Vagina (tissue), 2 donors: ENCODE measurements at regions not wholly inside any gene's neighbourhood (a gene's known extent, or its start where the extent isn't known, plus 50 kb on each side); places are given as distances from the start of the nearest gene placed in this dataset.

Source experiments
- DNase-seq, 2 donors: peaks; one replicate each; pipeline ENCODE4 v3.0.0-alpha.2; 2017; ENCODE audit errors: extremely low spot score in 2 of 2
- H3K27ac ChIP-seq: fragments of 200-600 bp; sonication (generic); one replicate; pipeline ENCODE4 v1.5.1; 2019
- H3K27me3 ChIP-seq: fragments of 200-600 bp; sonication (generic); one replicate; pipeline ENCODE4 v1.5.1; 2019
- H3K36me3 ChIP-seq, 2 donors: fragments of 200-600 bp; sonication (generic); one replicate each; pipeline ENCODE4 v1.5.1; 2017 to 2019
- H3K4me1 ChIP-seq: fragments of 200-600 bp; sonication (generic); one replicate; pipeline ENCODE4 v1.5.1; 2019
- H3K4me3 ChIP-seq, 2 donors: fragments of 200-600 bp; sonication (generic); 1 replicate in 1 of 2; 2 replicates in 1 of 2; pipeline ENCODE4 v1.5.1; 2016 to 2019
- H3K9me3 ChIP-seq: fragments of 200-600 bp; sonication (generic); one replicate; pipeline ENCODE4 v1.5.1; 2019
- POLR2A ChIP-seq, 2 donors: fragments of 450-650 bp; IDR thresholded peaks; one replicate each; pipeline ENCODE4 v1.6.1; 2017; ENCODE audit warnings: antibody characterized with exemption in 2 of 2, mild to moderate bottlenecking in 2 of 2, moderate library complexity in 2 of 2
- POLR2AphosphoS5 ChIP-seq, 2 donors: sonication (generic); formaldehyde crosslinking; IDR thresholded peaks; one replicate each; pipeline ENCODE4 v1.9.0; 2017; ENCODE audit warnings: antibody characterized with exemption in 2 of 2, mild to moderate bottlenecking in 2 of 2, low read depth in 1 of 2; ENCODE audit not compliant: insufficient read depth in 1 of 2
- intact Hi-C: fragments of 100-400 bp; cut with DNase I; formaldehyde crosslinking; loops from one replicate; pipeline ENCODE4 v1.15.1; 2023
- TF ChIP-seq, protein P1 (sequence below), 3 experiments: fragments of 450-650 bp in 2 of 3; fragments of 200-600 bp in 1 of 3; sonication (generic) in 1 of 3; IDR thresholded peaks; one replicate each; pipeline ENCODE4 v1.5.1; 2017 to 2019; ENCODE audit warnings: antibody characterized with exemption in 3 of 3, mild to moderate bottlenecking in 2 of 3, moderate library complexity in 2 of 3

DNA sequence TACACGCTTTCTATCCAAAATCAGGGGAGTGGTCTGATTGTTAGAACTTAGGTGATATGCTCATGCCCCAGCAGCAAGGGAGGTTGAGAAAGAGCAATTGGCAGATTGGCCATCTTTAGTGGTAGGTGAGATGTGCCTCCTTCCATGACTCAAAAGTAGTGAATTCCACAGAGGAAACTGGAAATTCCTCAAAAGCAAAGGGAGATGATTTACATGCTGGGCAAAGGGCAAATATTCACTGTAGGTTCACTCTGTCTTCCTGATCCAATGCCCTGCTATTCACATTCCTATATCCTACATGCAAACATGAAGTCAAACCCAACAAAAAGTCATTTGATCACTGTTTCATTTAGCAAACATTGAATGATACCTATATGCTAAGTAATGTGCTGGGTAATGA lies 130.1 kb upstream of the ZNF608 start:
- no peak for DNase-seq
- no peak overlapping the region for H3K4me3 ChIP-seq
- intact Hi-C loops = no loop called here
- TF ChIP-seq POLR2AphosphoS5 (IDR thresholded peaks at IDR 0.05; ENCODE audit: insufficient read depth in 1 of 2, low read depth in 1 of 2) (no peak), POLR2A (IDR thresholded peaks at IDR 0.05) (no peak)
- TF ChIP-seq, protein P1, sequence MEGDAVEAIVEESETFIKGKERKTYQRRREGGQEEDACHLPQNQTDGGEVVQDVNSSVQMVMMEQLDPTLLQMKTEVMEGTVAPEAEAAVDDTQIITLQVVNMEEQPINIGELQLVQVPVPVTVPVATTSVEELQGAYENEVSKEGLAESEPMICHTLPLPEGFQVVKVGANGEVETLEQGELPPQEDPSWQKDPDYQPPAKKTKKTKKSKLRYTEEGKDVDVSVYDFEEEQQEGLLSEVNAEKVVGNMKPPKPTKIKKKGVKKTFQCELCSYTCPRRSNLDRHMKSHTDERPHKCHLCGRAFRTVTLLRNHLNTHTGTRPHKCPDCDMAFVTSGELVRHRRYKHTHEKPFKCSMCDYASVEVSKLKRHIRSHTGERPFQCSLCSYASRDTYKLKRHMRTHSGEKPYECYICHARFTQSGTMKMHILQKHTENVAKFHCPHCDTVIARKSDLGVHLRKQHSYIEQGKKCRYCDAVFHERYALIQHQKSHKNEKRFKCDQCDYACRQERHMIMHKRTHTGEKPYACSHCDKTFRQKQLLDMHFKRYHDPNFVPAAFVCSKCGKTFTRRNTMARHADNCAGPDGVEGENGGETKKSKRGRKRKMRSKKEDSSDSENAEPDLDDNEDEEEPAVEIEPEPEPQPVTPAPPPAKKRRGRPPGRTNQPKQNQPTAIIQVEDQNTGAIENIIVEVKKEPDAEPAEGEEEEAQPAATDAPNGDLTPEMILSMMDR (IDR thresholded peaks at IDR 0.05) = no peak
- no peaks in the 10 kb centered on the region for H3K4me1 ChIP-seq
- H3K36me3 ChIP-seq = no peaks in the 10 kb centered on the region
- H3K27me3 ChIP-seq = no peaks in the 10 kb centered on the region
- no peak overlapping the region for H3K27ac ChIP-seq
- no peaks in the 10 kb centered on the region for H3K9me3 ChIP-seq

DNA sequence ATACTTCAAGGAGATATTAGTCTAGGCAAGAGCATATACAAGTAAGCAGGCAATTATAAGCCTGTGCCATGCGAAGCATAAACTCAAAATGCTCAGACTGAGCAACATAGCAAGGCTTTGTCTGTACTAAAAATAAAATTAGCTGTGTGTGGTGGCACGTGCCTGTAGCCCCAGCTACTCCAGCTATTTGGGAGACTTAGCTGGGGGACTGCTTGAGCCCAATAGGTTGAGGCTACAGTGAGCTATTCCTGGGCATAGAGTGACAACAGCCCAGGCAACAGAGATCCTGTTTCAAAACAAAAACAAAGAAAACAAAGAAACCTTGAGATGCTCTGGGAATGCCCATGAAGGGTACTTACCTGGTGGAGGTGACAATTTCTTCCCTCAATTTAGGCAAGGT lies 130.5 kb upstream of the ZNF608 start:
- no peaks in the 10 kb centered on the region for H3K4me1 ChIP-seq
- no peaks in the 10 kb centered on the region for H3K36me3 ChIP-seq
- no peak for DNase-seq
- no peaks in the 10 kb centered on the region for H3K9me3 ChIP-seq
- intact Hi-C loops = no loop called here
- no peak overlapping the region for H3K4me3 ChIP-seq
- no peak for TF ChIP-seq POLR2A (IDR thresholded peaks at IDR 0.05)
- TF ChIP-seq, protein P1 (IDR thresholded peaks at IDR 0.05) = no peak
- TF ChIP-seq POLR2AphosphoS5 (IDR thresholded peaks at IDR 0.05; ENCODE audit: insufficient read depth in 1 of 2, low read depth in 1 of 2) = no peak
- H3K27ac ChIP-seq = no peak overlapping the region
- no peaks in the 10 kb centered on the region for H3K27me3 ChIP-seq

DNA sequence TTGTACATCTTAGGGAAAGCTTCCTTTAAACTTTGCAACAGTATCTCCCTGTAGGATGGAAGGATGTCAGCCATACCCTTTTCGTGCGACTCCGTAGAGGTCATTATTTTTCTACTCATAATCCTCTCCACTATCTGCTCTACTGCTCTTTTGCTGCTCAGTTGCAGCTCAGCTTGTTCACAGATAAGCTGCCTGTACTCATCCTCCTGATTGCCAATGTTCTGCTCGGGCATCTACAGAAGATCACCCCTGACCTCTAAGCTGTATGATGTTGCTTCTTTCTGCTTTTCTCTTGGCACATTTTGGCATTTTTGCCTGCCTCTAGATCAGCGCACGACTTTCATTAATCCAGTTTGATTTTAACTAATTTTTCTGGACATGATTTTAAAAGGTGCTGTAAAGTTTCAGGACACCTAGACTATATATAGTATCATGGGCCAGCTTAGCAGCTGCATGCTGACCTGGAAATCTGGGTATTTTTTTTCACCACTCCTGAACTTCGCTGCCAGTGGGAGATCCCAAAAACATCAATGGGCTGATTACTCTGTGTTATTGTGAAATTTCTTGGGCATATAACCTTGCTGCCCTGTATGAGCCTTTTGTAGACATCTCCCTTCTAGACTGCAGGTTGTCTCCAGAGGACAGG lies 131.2 kb upstream of the ZNF608 start:
- Histone ChIP-seq H3K9me3 (no peaks in the 10 kb centered on the region), H3K4me3 (no peak overlapping the region), H3K27me3 (no peaks in the 10 kb centered on the region), H3K27ac (no peak overlapping the region), H3K4me1 (no peaks in the 10 kb centered on the region), H3K36me3 (no peaks in the 10 kb centered on the region)
- no peak for TF ChIP-seq POLR2AphosphoS5 (IDR thresholded peaks at IDR 0.05; ENCODE audit: insufficient read depth in 1 of 2, low read depth in 1 of 2)
- no peak for DNase-seq
- intact Hi-C loops = no loop called here

DNA sequence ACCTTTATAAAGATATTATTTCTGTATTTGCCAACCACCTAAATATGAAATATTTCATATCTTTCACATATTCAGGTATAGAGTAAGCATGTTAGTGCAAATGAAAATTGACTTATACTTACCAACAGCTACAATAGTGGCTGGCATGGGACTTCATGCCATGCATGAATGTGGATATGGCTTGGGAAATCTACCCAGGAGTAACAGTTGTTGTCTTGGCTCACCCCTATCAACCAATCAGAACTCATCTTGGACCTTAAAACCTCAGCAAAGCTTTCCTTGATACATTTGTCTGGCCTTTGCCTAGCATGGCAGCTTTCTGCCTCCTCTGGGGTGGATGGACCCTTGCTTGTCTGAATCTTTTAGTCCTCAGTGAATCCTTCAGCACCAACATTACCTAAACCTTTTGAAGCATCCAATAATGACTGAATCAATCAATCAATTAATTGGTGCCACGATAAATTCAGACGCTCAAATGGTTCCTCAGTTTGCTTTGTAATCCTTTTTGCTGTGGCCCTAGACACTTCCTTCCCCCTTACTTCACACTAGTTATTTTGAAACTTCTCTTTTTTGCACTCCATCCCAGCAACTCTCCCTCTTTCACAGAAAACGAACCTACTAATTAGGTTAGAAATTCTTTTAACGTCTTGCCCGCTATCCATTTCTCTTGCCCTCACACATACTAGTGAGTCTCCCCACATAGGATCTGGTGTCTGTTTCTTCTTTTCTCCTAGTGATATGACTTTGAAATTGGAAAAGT lies 132.3 kb upstream of the ZNF608 start:
- H3K27ac ChIP-seq = no peak overlapping the region
- no peaks in the 10 kb centered on the region for H3K36me3 ChIP-seq
- TF ChIP-seq, protein P1 (IDR thresholded peaks at IDR 0.05) = no peak
- no peak for TF ChIP-seq POLR2A (IDR thresholded peaks at IDR 0.05)
- no peaks in the 10 kb centered on the region for H3K4me1 ChIP-seq
- no peaks in the 10 kb centered on the region for H3K9me3 ChIP-seq
- H3K4me3 ChIP-seq = no peak overlapping the region
- intact Hi-C loops = no loop called here
- no peaks in the 10 kb centered on the region for H3K27me3 ChIP-seq
- no peak for DNase-seq

DNA sequence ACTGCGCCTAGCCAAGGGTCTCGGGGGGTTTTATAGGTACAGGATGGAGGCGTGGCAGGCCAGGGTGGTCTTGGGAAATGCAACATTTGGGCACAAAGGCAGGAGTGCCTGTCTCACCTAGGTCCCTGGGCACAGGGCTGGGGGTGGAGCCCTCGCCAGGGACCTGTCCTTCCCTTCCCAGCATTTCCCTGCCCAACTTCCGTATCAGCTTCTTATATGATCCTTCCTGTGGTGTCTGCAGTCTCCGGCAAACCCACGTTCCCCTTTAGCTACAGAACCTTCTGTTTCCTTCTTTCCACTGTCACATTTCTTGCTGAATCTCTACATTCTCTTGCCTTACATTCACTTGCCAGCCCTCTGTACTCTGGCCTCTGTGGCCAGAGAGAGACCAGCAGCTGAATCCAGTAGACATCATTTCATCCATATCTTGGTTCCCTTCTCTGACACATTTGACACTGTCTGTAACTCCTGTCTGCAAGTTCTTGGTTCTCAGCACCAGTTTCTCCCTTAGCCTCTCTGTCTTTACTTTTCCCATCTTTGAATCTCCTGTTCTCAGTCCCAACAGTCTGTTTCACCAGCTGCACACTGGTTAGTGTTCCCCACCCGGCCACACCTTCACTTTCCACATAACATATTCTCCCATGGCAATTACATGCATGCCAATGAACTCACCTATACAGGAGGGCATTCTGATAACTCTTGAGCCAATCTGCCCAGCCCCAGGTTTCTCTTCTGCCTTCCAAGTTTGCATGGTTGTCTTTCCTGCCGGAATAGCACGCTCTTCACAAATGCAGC lies 134.7 kb upstream of the ZNF608 start:
- Histone ChIP-seq H3K27me3 (no peaks in the 10 kb centered on the region), H3K4me1 (no peaks in the 10 kb centered on the region), H3K27ac (no peak overlapping the region), H3K36me3 (no peaks in the 10 kb centered on the region), H3K9me3 (no peaks in the 10 kb centered on the region), H3K4me3 (no peak overlapping the region)
- no peak for DNase-seq
- intact Hi-C loops = no loop called here
- TF ChIP-seq POLR2A (IDR thresholded peaks at IDR 0.05) = no peak
- TF ChIP-seq POLR2AphosphoS5 (IDR thresholded peaks at IDR 0.05; ENCODE audit: insufficient read depth in 1 of 2, low read depth in 1 of 2) = no peak
- TF ChIP-seq, protein P1 (IDR thresholded peaks at IDR 0.05) = no peak
